ENCODE measurements at regions not wholly inside any gene's neighbourhood (a gene's known extent, or its start where the extent isn't known, plus 50 kb on each side); places are given as distances from the start of the nearest gene placed in this dataset.

DNA sequence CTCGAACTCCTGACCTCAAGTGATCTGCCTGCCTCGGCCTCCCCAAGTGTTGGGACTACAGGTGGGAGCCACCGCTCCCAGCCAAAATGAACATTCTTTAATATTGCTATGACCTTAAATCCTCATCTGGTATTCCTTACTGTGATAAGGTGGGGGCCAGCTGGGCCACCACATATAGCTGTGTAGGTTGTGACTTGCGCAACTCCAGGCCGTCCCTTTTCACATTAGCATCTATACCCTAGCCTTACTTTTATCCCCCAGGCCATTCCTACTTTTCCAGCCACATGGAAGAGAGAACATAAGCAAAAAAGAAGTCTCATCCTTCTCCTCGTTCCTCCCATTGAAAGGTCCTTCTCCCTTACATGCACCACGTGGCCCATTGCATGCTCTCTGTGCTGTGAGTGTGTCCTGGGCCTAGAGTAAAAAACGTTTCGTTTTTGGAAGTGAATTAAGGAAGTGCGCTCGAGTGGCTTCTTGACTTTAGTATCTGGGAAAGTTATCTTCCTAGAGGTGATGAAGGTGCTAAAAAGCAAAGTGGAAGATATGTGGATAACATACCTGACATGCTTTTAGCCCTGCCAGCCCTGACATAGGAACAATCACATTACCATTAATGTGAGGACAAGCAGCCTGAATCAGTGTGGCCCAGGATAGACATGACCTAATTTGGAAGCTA lies 56.8 kb upstream of the KIF13A start (continued):
- TF ChIP-seq MGA (IDR thresholded peaks at IDR 0.05) (peak; percentile 65), ZNF277 (CRISPR knock-in tag; IDR thresholded peaks at IDR 0.05; ENCODE audit: borderline replicate concordance) (no peak), ZNF717 (CRISPR knock-in tag; IDR thresholded peaks at IDR 0.05) (no peak), CHD1 (IDR thresholded peaks at IDR 0.05; ENCODE audit: low read length) (no peak), POLR2AphosphoS2 (IDR thresholded peaks at IDR 0.05; ENCODE audit: low read length) (no peak), EHMT2 (IDR thresholded peaks at IDR 0.05) (no peak), BDP1 (IDR thresholded peaks at IDR 0.05; ENCODE audit: insufficient read depth, insufficient read length) (no peak), CEBPG (CRISPR knock-in tag; IDR thresholded peaks at IDR 0.05) (peak; percentile 84), CEBPG (tag; conservative IDR thresholded peaks at IDR 0.05 in 1 of 2, IDR thresholded peaks at IDR 0.05 in 1 of 2) (peak; percentile 61 to 74), OTX1 (CRISPR knock-in tag; IDR thresholded peaks at IDR 0.05) (no peak), NBN (IDR thresholded peaks at IDR 0.05; ENCODE audit: low read depth) (no peak), MCM5 (IDR thresholded peaks at IDR 0.05; ENCODE audit: low read depth) (no peak)
